Activated CD4-positive, alpha-beta T cell treated with anti-CD3 and anti-CD28 coated beads, Interleukin-2, Interleukin-6, amounts not matched to agents 100 ng/mL and 50 ng/mL, durations not matched to agents 16 hours and 8 hours (primary cell): ENCODE measurements at regions not wholly inside any gene's neighbourhood (a gene's known extent, or its start where the extent isn't known, plus 50 kb on each side); places are given as distances from the start of the nearest gene placed in this dataset.

ENCODE experiments used
- DNase-seq: peaks from one replicate; pipeline ENCODE4 v3.0.0-alpha.2; 2020

- DNase-seq, result no peak
Measured at GRCh38 chr11:32210556-32210955, 119.7 kb downstream of the RCN1 start.

GRCh38 chr11:32213223-32213622, 122.3 kb downstream of the RCN1 start:
- peak; percentile 66 for DNase-seq

GRCh38 chr11:32215157-32215556, 124.3 kb downstream of the RCN1 start:
- no peak for DNase-seq

GRCh38 chr11:32216749-32217148, 125.9 kb downstream of the RCN1 start:
- DNase-seq, result no peak

GRCh38 chr11:32219320-32219719, 128.4 kb downstream of the RCN1 start:
- no peak for DNase-seq

GRCh38 chr11:32221476-32222032, 130.7 kb downstream of the RCN1 start:
- DNase-seq, result no peak

GRCh38 chr11:32224580-32224979, 133.7 kb downstream of the RCN1 start:
- no peak for DNase-seq

- DNase-seq, result no peak
Measured at GRCh38 chr11:32225571-32226285, 134.9 kb downstream of the RCN1 start.

- no peak for DNase-seq
Measured at GRCh38 chr11:32226480-32226879, 135.6 kb downstream of the RCN1 start.

- DNase-seq, result no peak
Measured at GRCh38 chr11:32229576-32230240, 138.8 kb downstream of the RCN1 start.

GRCh38 chr11:32231909-32232493, 141.1 kb downstream of the RCN1 start:
- peak; percentile 43 for DNase-seq

GRCh38 chr11:32232516-32232915, 141.6 kb downstream of the RCN1 start:
- no peak for DNase-seq

- no peak for DNase-seq
Measured at GRCh38 chr11:32233276-32233675, 142.4 kb downstream of the RCN1 start.

- no peak for DNase-seq
Measured at GRCh38 chr11:32233928-32234327, 143.1 kb downstream of the RCN1 start.

GRCh38 chr11:32244453-32244852, 153.6 kb downstream of the RCN1 start:
- DNase-seq, result no peak

GRCh38 chr11:32253706-32254105, 162.8 kb downstream of the RCN1 start:
- DNase-seq, result no peak

GRCh38 chr11:32255841-32256240, 165.0 kb downstream of the RCN1 start:
- DNase-seq, result no peak

GRCh38 chr11:32256466-32256865, 165.6 kb downstream of the RCN1 start:
- DNase-seq, result no peak

GRCh38 chr11:32259641-32260081, 168.8 kb downstream of the RCN1 start:
- peak; percentile 1 for DNase-seq

- DNase-seq, result no peak
Measured at GRCh38 chr11:32262367-32262766, 171.5 kb downstream of the RCN1 start.

- DNase-seq, result no peak
Measured at GRCh38 chr11:32265911-32266310, 169.4 kb downstream of the WT1 start.

GRCh38 chr11:32266601-32267000, 168.7 kb downstream of the WT1 start:
- no peak for DNase-seq

GRCh38 chr11:32267679-32268187, 167.6 kb downstream of the WT1 start:
- no peak for DNase-seq

GRCh38 chr11:32273931-32274330, 161.4 kb downstream of the WT1 start:
- DNase-seq, result no peak
